H9 (cell line): ENCODE measurements at regions not wholly inside any gene's neighbourhood (a gene's known extent, or its start where the extent isn't known, plus 50 kb on each side); places are given as distances from the start of the nearest gene placed in this dataset.

Experiments used
- DNase-seq: peaks from one replicate; pipeline ENCODE4 v3.0.0-alpha.2; 2017
- H2AFZ ChIP-seq: one replicate; pipeline ENCODE4 v1.6.1; 2013; ENCODE audit warnings: mild to moderate bottlenecking, low read length, control low read depth, moderate library complexity
- H2AK5ac ChIP-seq: 2 replicates; pipeline ENCODE4 v1.6.1; 2013; ENCODE audit warnings: low read length, control low read depth, mixed read lengths; ENCODE audit not compliant: insufficient read length
- H2BK120ac ChIP-seq: one replicate; pipeline ENCODE4 v1.6.1; 2013; ENCODE audit warnings: low read depth, mild to moderate bottlenecking, low read length, control low read depth, inconsistent platforms; ENCODE audit not compliant: poor library complexity, severe bottlenecking
- H2BK12ac ChIP-seq: 2 replicates; pipeline ENCODE4 v1.6.1; 2013; ENCODE audit warnings: low read length, control low read depth, mixed read lengths, low read depth; ENCODE audit not compliant: insufficient read length
- H2BK15ac ChIP-seq: 2 replicates; pipeline ENCODE4 v1.6.1; 2013; ENCODE audit warnings: low read depth, low read length, control low read depth
- H2BK20ac ChIP-seq: one replicate; pipeline ENCODE4 v1.6.1; 2013; ENCODE audit warnings: low read depth, mild to moderate bottlenecking, low read length, control low read depth, inconsistent platforms; ENCODE audit not compliant: poor library complexity, severe bottlenecking
- H2BK5ac ChIP-seq: 2 replicates; pipeline ENCODE4 v1.6.1; 2013; ENCODE audit warnings: low read length, control low read depth, mixed read lengths; ENCODE audit not compliant: insufficient read length
- H3K14ac ChIP-seq: 2 replicates; pipeline ENCODE4 v1.6.1; 2013; ENCODE audit warnings: low read length, control low read depth; ENCODE audit not compliant: insufficient read depth
- H3K18ac ChIP-seq: 2 replicates; pipeline ENCODE4 v1.6.1; 2013; ENCODE audit warnings: low read depth, mild to moderate bottlenecking, mixed read lengths, low read length, control low read depth; ENCODE audit not compliant: insufficient read length
- H3K23ac ChIP-seq: 2 replicates; pipeline ENCODE4 v1.6.1; 2013; ENCODE audit warnings: low read length, control low read depth, mixed read lengths, low read depth; ENCODE audit not compliant: insufficient read length
- H3K23me2 ChIP-seq: 2 replicates; pipeline ENCODE4 v1.6.1; 2013; ENCODE audit warnings: low read depth, mild to moderate bottlenecking, mixed read lengths, low read length, control low read depth; ENCODE audit not compliant: insufficient read length, poor library complexity, severe bottlenecking
- H3K27ac ChIP-seq: 2 replicates; pipeline ENCODE4 v1.5.1; 2013; ENCODE audit warnings: low read length, control low read depth, mixed read lengths, low read depth; ENCODE audit not compliant: insufficient read length
- H3K27me3 ChIP-seq: 2 replicates; pipeline ENCODE4 v1.6.1; 2013; ENCODE audit warnings: low read length, control low read depth, inconsistent platforms; ENCODE audit not compliant: insufficient read depth
- H3K4ac ChIP-seq: 2 replicates; pipeline ENCODE4 v1.6.1; 2013; ENCODE audit warnings: low read depth, mild to moderate bottlenecking, control low read depth, inconsistent platforms, low read length, moderate library complexity
- H3K4me1 ChIP-seq: 2 replicates; pipeline ENCODE4 v1.6.1; 2013; ENCODE audit warnings: low read length, control low read depth, inconsistent platforms; ENCODE audit not compliant: insufficient read depth
- H3K4me2 ChIP-seq: 2 replicates; pipeline ENCODE4 v1.6.1; 2013; ENCODE audit warnings: low read length, control low read depth, mixed read lengths; ENCODE audit not compliant: insufficient read length, insufficient read depth
- H3K56ac ChIP-seq: 2 replicates; pipeline ENCODE4 v1.6.1; 2013; ENCODE audit warnings: low read depth, mild to moderate bottlenecking, mixed read lengths, low read length, control low read depth; ENCODE audit not compliant: insufficient read length
- H3K79me1 ChIP-seq: 2 replicates; pipeline ENCODE4 v1.6.1; 2013; ENCODE audit warnings: low read depth, mild to moderate bottlenecking, moderate library complexity, low read length, control low read depth, inconsistent platforms; ENCODE audit not compliant: insufficient read depth, poor library complexity, severe bottlenecking
- H3K79me2 ChIP-seq: 2 replicates; pipeline ENCODE4 v1.6.1; 2013; ENCODE audit warnings: low read length, control low read depth, inconsistent platforms; ENCODE audit not compliant: insufficient read depth
- H3K9ac ChIP-seq: 2 replicates; pipeline ENCODE4 v1.6.1; 2013; ENCODE audit warnings: low read length, control low read depth, mixed read lengths; ENCODE audit not compliant: insufficient read length; ENCODE audit errors: extremely low read depth
- H3K9me3 ChIP-seq: one replicate; pipeline ENCODE4 v1.6.1; 2013; ENCODE audit warnings: low read depth, low read length, inconsistent platforms; ENCODE audit not compliant: control insufficient read depth
- H3T11ph ChIP-seq: one replicate; pipeline ENCODE4 v1.6.1; 2013; ENCODE audit warnings: mild to moderate bottlenecking, low read length, control low read depth, inconsistent platforms
- H4K20me1 ChIP-seq: one replicate; pipeline ENCODE4 v1.6.1; 2013; ENCODE audit not compliant: control insufficient read depth, insufficient read length, insufficient read depth
- H4K5ac ChIP-seq: 2 replicates; pipeline ENCODE4 v1.6.1; 2013; ENCODE audit warnings: low read depth, mild to moderate bottlenecking, mixed read lengths, low read length, control low read depth; ENCODE audit not compliant: insufficient read length
- H4K8ac ChIP-seq: replicated peaks from 2 replicates; pipeline ENCODE4 v1.6.1; 2013; ENCODE audit warnings: low read length, control low read depth, mixed read lengths, low read depth; ENCODE audit not compliant: insufficient read length
- H4K91ac ChIP-seq: 2 replicates; pipeline ENCODE4 v1.6.1; 2013; ENCODE audit warnings: low read depth, mild to moderate bottlenecking, moderate library complexity, mixed read lengths, low read length, control low read depth; ENCODE audit not compliant: insufficient read length
- H3K27ac Mint-ChIP-seq, 3 experiments: 2 replicates in 2 of 3; 3 replicates in 1 of 3; pipeline ENCODE4 v1.8.0; 2020 to 2021; ENCODE audit warnings: mixed read lengths in 3 of 3, mild to moderate bottlenecking in 1 of 3, moderate library complexity in 1 of 3
- H3K27me3 Mint-ChIP-seq: 2 replicates; pipeline ENCODE4 v1.8.0; 2021; ENCODE audit warnings: low read depth, mild to moderate bottlenecking, moderate library complexity, mixed read lengths
- H3K36me3 Mint-ChIP-seq, 3 experiments: 2 replicates in 2 of 3; 3 replicates in 1 of 3; pipeline ENCODE4 v1.8.0; 2020 to 2021; ENCODE audit warnings: low read depth in 3 of 3, mixed read lengths in 3 of 3; ENCODE audit not compliant: insufficient read depth in 1 of 3
- H3K4me1 Mint-ChIP-seq, 2 experiments: 2 replicates each; pipeline ENCODE4 v1.8.0; 2020; ENCODE audit warnings: mixed read lengths in 2 of 2
- H3K4me3 Mint-ChIP-seq, 2 experiments: 2 replicates in 1 of 2; 3 replicates in 1 of 2; pipeline ENCODE4 v1.8.0; 2020 to 2021; ENCODE audit warnings: mild to moderate bottlenecking in 2 of 2, mixed read lengths in 2 of 2, moderate library complexity in 1 of 2
- H3K9me3 Mint-ChIP-seq, 2 experiments: 2 replicates in 1 of 2; 3 replicates in 1 of 2; pipeline ENCODE4 v1.8.0; 2020; ENCODE audit warnings: mild to moderate bottlenecking in 2 of 2, mixed read lengths in 2 of 2, moderate library complexity in 1 of 2
- CTCF ChIP-seq: fragments of 200-600 bp; sonication (generic); conservative IDR thresholded peaks from 3 replicates; pipeline ENCODE4 v1.8.0; 2021; ENCODE audit warnings: antibody characterized with exemption, mild to moderate bottlenecking
- WGBS: extraction: QIAGEN DNeasy Blood & Tissue Kit; methylation state at CpG from one replicate; pipeline ENCODE4 v1.1.7; 2013; ENCODE audit warnings: missing lambda C conversion rate, low lambda C conversion rate, mixed read lengths; ENCODE audit not compliant: insufficient read length; ENCODE audit errors: extremely low coverage; 5-methylcytosine and 5-hydroxymethylcytosine counted together

GRCh38 chr1:188089015-188089414 lies 1260.3 kb downstream of the PLA2G4A start:
- Histone ChIP-seq H2BK5ac (no peak overlapping the region), H4K91ac (no peak overlapping the region), H3K4ac (no peak overlapping the region), H3K27ac (no peak overlapping the region), H3K79me1 (no peaks in the 10 kb centered on the region), H3T11ph (no peak overlapping the region), H3K27me3 (no peaks in the 10 kb centered on the region), H3K23ac (no peak overlapping the region), H3K14ac (no peak overlapping the region), H3K18ac (no peak overlapping the region), H4K8ac (no peak overlapping the region), H3K4me1 (no peaks in the 10 kb centered on the region), H3K79me2 (no peaks in the 10 kb centered on the region), H3K9ac (no peak overlapping the region), H2BK120ac (no peak overlapping the region), H2BK15ac (no peak overlapping the region), H3K9me3 (no peaks in the 10 kb centered on the region), H4K20me1 (no peaks in the 10 kb centered on the region), H2AK5ac (no peak overlapping the region), H2BK20ac (no peak overlapping the region), H3K23me2 (no peaks in the 10 kb centered on the region), H4K5ac (no peak overlapping the region), H3K56ac (no peak overlapping the region), H3K4me2 (no peak overlapping the region), H2AFZ (no peak overlapping the region), H2BK12ac (no peak overlapping the region)
- H3K9me3 Mint-ChIP-seq, result peaks cover 8 to 9% of the 10 kb centered on the region in 2 experiments
- no peak for TF ChIP-seq CTCF
- H3K4me3 Mint-ChIP-seq, result peak overlapping the region in 1 of 2 experiments; percentile 51; a peak in 1 of 5 replicates
- WGBS, result no CpG with 5 or more reads among the region's 3 CpGs
- H3K36me3 Mint-ChIP-seq, result peaks cover 0 to 12% (median 6%) of the 10 kb centered on the region in 3 experiments; a peak in 4 of 7 replicates
- peak overlapping the region in 2 of 3 experiments; percentile 66 to 88; a peak in 4 of 7 replicates for H3K27ac Mint-ChIP-seq
- H3K4me1 Mint-ChIP-seq, result peaks cover 17 to 22% of the 10 kb centered on the region in 2 experiments
- no peak for DNase-seq
- 0 out of 2 replicates have a peak, but pooled peaks cover 2% of the 10 kb centered on the region for H3K27me3 Mint-ChIP-seq
